Endothelial cell (in vitro differentiated cells): ENCODE measurements at regions not wholly inside any gene's neighbourhood (a gene's known extent, or its start where the extent isn't known, plus 50 kb on each side); places are given as distances from the start of the nearest gene placed in this dataset.

ENCODE experiments used
- DNase-seq: peaks from one replicate; pipeline ENCODE4 v3.0.0; 2021; ENCODE audit warnings: low spot score
- H3K27ac Mint-ChIP-seq: one replicate; pipeline ENCODE4 v1.8.0; 2021; ENCODE audit warnings: mixed read lengths, inconsistent platforms; ENCODE audit not compliant: unreplicated experiment
- H3K27me3 Mint-ChIP-seq: one replicate; pipeline ENCODE4 v1.8.0; 2021; ENCODE audit warnings: mild to moderate bottlenecking, moderate library complexity, mixed read lengths, inconsistent platforms; ENCODE audit not compliant: unreplicated experiment
- H3K36me3 Mint-ChIP-seq: one replicate; pipeline ENCODE4 v1.8.0; 2021; ENCODE audit warnings: mild to moderate bottlenecking, low read depth, mixed read lengths, inconsistent platforms; ENCODE audit not compliant: unreplicated experiment
- H3K4me1 Mint-ChIP-seq: one replicate; pipeline ENCODE4 v1.8.0; 2021; ENCODE audit warnings: mild to moderate bottlenecking, mixed read lengths, inconsistent platforms; ENCODE audit not compliant: unreplicated experiment
- H3K4me3 Mint-ChIP-seq: one replicate; pipeline ENCODE4 v1.8.0; 2021; ENCODE audit warnings: mild to moderate bottlenecking, mixed read lengths, inconsistent platforms; ENCODE audit not compliant: unreplicated experiment
- H3K9me3 Mint-ChIP-seq: one replicate; pipeline ENCODE4 v1.8.0; 2021; ENCODE audit warnings: mixed read lengths, inconsistent platforms; ENCODE audit not compliant: unreplicated experiment
- CTCF ChIP-seq: fragments of 200-600 bp; sonication (generic); IDR thresholded peaks from one replicate; pipeline ENCODE4 v1.5.0; 2021; ENCODE audit warnings: antibody characterized with exemption; ENCODE audit not compliant: unreplicated experiment

GRCh38 chr7:47080816-47081215 lies 501.1 kb downstream of the TNS3 start:
- Mint-ChIP-seq H3K27ac (no peak overlapping the region), H3K27me3 (no peaks in the 10 kb centered on the region), H3K4me3 (no peak overlapping the region), H3K36me3 (no peaks in the 10 kb centered on the region), H3K9me3 (no peaks in the 10 kb centered on the region), H3K4me1 (no peaks in the 10 kb centered on the region)
- no peak for TF ChIP-seq CTCF
- DNase-seq = no peak

- DNase-seq = no peak
- Mint-ChIP-seq H3K36me3 (no peaks in the 10 kb centered on the region), H3K9me3 (no peaks in the 10 kb centered on the region), H3K4me3 (no peak overlapping the region), H3K27ac (no peak overlapping the region), H3K27me3 (no peaks in the 10 kb centered on the region), H3K4me1 (no peaks in the 10 kb centered on the region)
- no peak for TF ChIP-seq CTCF
Observed at GRCh38 chr7:47078241-47078640, 503.7 kb downstream of the TNS3 start.

- Mint-ChIP-seq H3K4me1 (no peaks in the 10 kb centered on the region), H3K9me3 (no peaks in the 10 kb centered on the region), H3K36me3 (no peaks in the 10 kb centered on the region), H3K27me3 (no peaks in the 10 kb centered on the region), H3K27ac (no peak overlapping the region), H3K4me3 (no peak overlapping the region)
- no peak for DNase-seq
- no peak for TF ChIP-seq CTCF
Observed at GRCh38 chr7:47074702-47075153, 507.2 kb downstream of the TNS3 start.

- no peaks in the 10 kb centered on the region for H3K4me1 Mint-ChIP-seq
- H3K27ac Mint-ChIP-seq = no peak overlapping the region
- H3K36me3 Mint-ChIP-seq = no peaks in the 10 kb centered on the region
- H3K9me3 Mint-ChIP-seq = no peaks in the 10 kb centered on the region
- no peak for TF ChIP-seq CTCF
- DNase-seq = no peak
- H3K27me3 Mint-ChIP-seq = no peaks in the 10 kb centered on the region
- no peak overlapping the region for H3K4me3 Mint-ChIP-seq
Observed at GRCh38 chr7:47073284-47073683, 508.6 kb downstream of the TNS3 start.

- Mint-ChIP-seq H3K9me3 (no peaks in the 10 kb centered on the region), H3K4me1 (no peaks in the 10 kb centered on the region), H3K4me3 (no peak overlapping the region), H3K36me3 (no peaks in the 10 kb centered on the region), H3K27me3 (no peaks in the 10 kb centered on the region), H3K27ac (no peak overlapping the region)
- no peak for DNase-seq
- TF ChIP-seq CTCF = no peak
Observed at GRCh38 chr7:47071866-47072265, 510.0 kb downstream of the TNS3 start.
